ENCODE measurements at regions not wholly inside any gene's neighbourhood (a gene's known extent, or its start where the extent isn't known, plus 50 kb on each side); places are given as distances from the start of the nearest gene placed in this dataset.
A peak's percentile ranks its signal among the peaks of the same experiment; 100 is the strongest.

GRCh38 chr1:234856845-234857245 is 246.9 kb upstream of the IRF2BP2 start:
- TF ChIP-seq, protein P1, sequence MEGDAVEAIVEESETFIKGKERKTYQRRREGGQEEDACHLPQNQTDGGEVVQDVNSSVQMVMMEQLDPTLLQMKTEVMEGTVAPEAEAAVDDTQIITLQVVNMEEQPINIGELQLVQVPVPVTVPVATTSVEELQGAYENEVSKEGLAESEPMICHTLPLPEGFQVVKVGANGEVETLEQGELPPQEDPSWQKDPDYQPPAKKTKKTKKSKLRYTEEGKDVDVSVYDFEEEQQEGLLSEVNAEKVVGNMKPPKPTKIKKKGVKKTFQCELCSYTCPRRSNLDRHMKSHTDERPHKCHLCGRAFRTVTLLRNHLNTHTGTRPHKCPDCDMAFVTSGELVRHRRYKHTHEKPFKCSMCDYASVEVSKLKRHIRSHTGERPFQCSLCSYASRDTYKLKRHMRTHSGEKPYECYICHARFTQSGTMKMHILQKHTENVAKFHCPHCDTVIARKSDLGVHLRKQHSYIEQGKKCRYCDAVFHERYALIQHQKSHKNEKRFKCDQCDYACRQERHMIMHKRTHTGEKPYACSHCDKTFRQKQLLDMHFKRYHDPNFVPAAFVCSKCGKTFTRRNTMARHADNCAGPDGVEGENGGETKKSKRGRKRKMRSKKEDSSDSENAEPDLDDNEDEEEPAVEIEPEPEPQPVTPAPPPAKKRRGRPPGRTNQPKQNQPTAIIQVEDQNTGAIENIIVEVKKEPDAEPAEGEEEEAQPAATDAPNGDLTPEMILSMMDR (conservative IDR thresholded peaks at IDR 0.05; ENCODE audit: low read length) = no peak
- no peak overlapping the region for H3K4me3 ChIP-seq (ENCODE audit: low read length)
- DNase-seq (ENCODE audit: low read depth) = no peak

DNA sequence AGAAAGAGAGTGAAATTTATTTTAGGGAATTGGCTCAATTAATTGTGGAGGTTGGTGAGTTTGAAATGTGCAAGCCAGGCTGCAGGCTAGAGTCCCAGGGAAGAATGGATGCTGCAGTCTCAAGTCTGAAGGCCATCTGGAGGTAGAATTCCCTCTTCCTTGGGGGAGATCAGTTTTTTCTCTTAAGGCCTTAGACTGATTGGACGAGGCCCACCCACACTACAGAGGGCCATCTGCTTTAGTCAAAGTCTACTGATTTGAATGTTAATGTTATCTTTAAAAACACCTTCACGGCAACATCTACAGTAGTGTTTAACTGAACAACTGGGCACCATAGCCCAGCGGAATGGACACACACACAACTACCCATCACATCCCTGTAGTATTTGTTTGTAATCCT is 245.9 kb upstream of the IRF2BP2 start:
- no peak overlapping the region for H3K4me3 ChIP-seq (ENCODE audit: low read length)
- TF ChIP-seq, protein P1 (conservative IDR thresholded peaks at IDR 0.05; ENCODE audit: low read length) = no peak
- DNase-seq (ENCODE audit: low read depth) = no peak

- TF ChIP-seq, protein P1 (conservative IDR thresholded peaks at IDR 0.05; ENCODE audit: low read length) = no peak
- no peak overlapping the region for H3K4me3 ChIP-seq (ENCODE audit: low read length)
- DNase-seq (ENCODE audit: low read depth) = no peak
These were observed 244.7 kb upstream of the IRF2BP2 start for GRCh38 chr1:234854645-234855039.

DNA sequence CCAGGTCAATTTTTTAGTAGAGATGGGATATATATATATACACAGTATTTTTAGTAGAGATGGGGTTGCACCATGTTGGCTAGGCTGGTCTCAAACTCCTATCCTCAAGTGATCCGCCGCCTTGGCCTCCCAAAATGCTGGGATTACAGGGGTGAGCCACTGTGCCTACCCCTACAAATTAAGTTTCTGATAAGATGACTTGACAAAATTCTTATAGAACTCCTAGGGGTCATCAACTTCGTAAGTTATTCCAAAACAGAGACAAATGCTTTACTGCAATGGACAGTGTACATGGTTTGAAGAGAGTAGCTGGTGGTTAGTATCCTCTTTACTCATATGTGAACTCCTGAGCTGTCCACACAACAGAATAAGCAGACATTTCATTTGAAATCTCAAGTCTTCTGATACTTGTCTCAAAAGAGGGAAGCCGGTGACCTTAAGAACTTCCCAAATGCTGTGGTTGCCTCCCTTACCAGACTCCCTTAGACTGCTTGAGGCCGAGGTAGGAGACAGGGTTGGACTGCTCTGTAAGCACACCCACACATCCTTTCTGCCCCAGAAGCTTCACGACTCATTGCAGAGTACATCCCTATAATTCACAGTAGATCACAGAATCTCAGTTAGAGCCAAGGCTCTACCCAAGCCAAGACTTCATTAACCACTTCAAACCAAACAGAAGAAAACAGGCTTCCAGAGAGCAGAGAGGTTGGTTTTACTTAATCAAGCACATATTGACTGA is 244.1 kb upstream of the IRF2BP2 start:
- no peak overlapping the region for H3K4me3 ChIP-seq (ENCODE audit: low read length)
- TF ChIP-seq, protein P1 (conservative IDR thresholded peaks at IDR 0.05; ENCODE audit: low read length) = no peak
- DNase-seq (ENCODE audit: low read depth) = peak; percentile 51

DNA sequence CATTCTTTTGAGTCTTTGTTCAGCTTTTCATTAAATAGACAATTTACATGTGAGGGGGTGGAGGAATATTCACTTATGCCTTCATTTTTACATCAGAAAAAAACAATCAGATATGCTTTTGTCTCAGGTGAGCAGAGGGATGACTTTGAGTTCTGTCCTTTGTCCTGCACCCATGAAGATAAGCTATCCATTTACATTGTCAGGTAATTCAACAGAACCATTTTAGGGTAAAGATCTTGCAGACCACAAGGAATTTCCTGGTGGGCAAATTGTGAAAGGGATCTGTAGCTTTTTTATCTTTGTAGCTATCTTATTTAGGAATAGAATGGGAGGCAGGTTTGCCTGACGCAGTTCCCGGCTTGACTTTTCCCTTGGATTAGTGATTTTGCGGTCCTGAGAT is 242.7 kb upstream of the IRF2BP2 start:
- H3K4me3 ChIP-seq (ENCODE audit: low read length) = no peak overlapping the region
- DNase-seq (ENCODE audit: low read depth) = no peak
- TF ChIP-seq, protein P1 (conservative IDR thresholded peaks at IDR 0.05; ENCODE audit: low read length) = no peak

- no peak for DNase-seq (ENCODE audit: low read depth)
- TF ChIP-seq, protein P1 (conservative IDR thresholded peaks at IDR 0.05; ENCODE audit: low read length) = no peak
- no peak overlapping the region for H3K4me3 ChIP-seq (ENCODE audit: low read length)
These were observed 241.8 kb upstream of the IRF2BP2 start for GRCh38 chr1:234851450-234852438.
